Heart left ventricle (tissue), 13 donors: ENCODE measurements at regions not wholly inside any gene's neighbourhood (a gene's known extent, or its start where the extent isn't known, plus 50 kb on each side); places are given as distances from the start of the nearest gene placed in this dataset.

ENCODE experiments used
- POLR2A ChIP-seq, 2 donors: fragments of 450-650 bp; IDR thresholded peaks; one replicate each; pipeline ENCODE4 v1.6.1; 2017; ENCODE audit warnings: antibody characterized with exemption in 2 of 2, mild to moderate bottlenecking in 2 of 2, moderate library complexity in 2 of 2
- TF ChIP-seq, protein P1 (sequence below), 12 donors: fragments of 200-600 bp; sonication (generic) in 4 of 12; IDR thresholded peaks; one replicate each; pipeline versions ENCODE4 v1.5.0 to v1.8.0; 2018 to 2022; ENCODE audit warnings: antibody characterized with exemption in 12 of 12, mild to moderate bottlenecking in 5 of 12
- donor health status: ischemic (EF 13 %, LVEDD 7.1; RV severe dilation, severe dysfunction).
- donor health status: DM: no; HTN: yes; CAD: no.
- donor health status: DM: no; HTN: no; CAD: no.
- donor health status: ischemic (EF 25% LVEDD 6.9; RV normal size, moderate dysfunction).
- donor health status: ischemic (EF 25% LVEDD 5.7; RV mildly dilated, moderate dysfunction).
- donor health status: ischemic (EF 35%, LVEDD 5.7; RV mildly dilated, moderate dysfunction).
- donor health status: nonischemic (EF 11% LVEDD 7.7; RV severe dilation, severe dysfunction).
- donor health status: DM: yes; HTN: yes; CAD: no.
- donor health status: PGD.
- donor health status: ischemic (EF 29% LVEDD 5.4; RV normal size, mild dysfunction).
- donor health status: nonischemic (EF 23%, LVEDD 6.1; RV moderate dilation, normal function).

DNA sequence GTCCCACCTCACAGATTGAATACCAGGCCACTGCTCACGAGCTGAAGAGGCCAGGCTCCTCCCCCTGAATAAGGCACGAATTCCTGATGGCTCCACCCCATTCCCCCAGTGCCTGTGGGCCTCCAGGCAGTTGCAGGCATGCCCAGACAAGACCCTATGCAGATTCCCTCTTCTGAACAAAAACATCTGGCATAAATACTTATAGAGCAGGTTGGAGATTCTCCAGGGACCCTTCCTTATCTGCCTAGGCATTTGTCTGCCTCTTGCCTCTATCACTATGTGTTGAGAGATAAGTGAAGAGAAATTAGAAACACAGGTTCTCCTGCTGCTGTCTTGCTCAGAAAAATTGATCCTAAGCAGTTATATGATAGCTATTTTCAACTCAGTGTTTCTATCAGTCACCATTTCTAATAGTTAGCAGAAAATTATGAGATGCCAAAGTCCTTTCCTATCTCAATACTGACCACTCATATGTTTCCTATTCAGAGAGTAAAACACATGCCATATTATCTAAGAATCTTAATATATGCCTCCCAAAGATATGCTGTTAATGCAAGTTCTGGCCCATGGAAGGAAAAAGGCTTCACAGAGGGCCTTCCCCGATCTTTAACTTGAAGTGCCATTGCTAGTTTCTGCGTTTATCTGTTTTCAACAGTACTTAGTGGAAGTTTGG, 364.0 kb downstream of the KCTD12 start:
- TF ChIP-seq, protein P1, sequence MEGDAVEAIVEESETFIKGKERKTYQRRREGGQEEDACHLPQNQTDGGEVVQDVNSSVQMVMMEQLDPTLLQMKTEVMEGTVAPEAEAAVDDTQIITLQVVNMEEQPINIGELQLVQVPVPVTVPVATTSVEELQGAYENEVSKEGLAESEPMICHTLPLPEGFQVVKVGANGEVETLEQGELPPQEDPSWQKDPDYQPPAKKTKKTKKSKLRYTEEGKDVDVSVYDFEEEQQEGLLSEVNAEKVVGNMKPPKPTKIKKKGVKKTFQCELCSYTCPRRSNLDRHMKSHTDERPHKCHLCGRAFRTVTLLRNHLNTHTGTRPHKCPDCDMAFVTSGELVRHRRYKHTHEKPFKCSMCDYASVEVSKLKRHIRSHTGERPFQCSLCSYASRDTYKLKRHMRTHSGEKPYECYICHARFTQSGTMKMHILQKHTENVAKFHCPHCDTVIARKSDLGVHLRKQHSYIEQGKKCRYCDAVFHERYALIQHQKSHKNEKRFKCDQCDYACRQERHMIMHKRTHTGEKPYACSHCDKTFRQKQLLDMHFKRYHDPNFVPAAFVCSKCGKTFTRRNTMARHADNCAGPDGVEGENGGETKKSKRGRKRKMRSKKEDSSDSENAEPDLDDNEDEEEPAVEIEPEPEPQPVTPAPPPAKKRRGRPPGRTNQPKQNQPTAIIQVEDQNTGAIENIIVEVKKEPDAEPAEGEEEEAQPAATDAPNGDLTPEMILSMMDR (IDR thresholded peaks at IDR 0.05): no peak
- TF ChIP-seq POLR2A (IDR thresholded peaks at IDR 0.05): no peak
